Gastroesophageal sphincter (tissue), 3 donors: ENCODE measurements at regions not wholly inside any gene's neighbourhood (a gene's known extent, or its start where the extent isn't known, plus 50 kb on each side); places are given as distances from the start of the nearest gene placed in this dataset.

ENCODE experiments used
- POLR2A ChIP-seq, 2 donors: fragments of 450-650 bp; IDR thresholded peaks; one replicate each; pipeline ENCODE4 v1.6.1; 2017; ENCODE audit warnings: antibody characterized with exemption in 2 of 2, mild to moderate bottlenecking in 2 of 2, moderate library complexity in 1 of 2
- TF ChIP-seq, protein P1 (sequence below), 4 experiments: fragments of 200-600 bp in 2 of 4; fragments of 450-650 bp in 2 of 4; sonication (generic) in 1 of 4; IDR thresholded peaks; one replicate each; pipeline ENCODE4 v1.5.1; 2017 to 2019; ENCODE audit warnings: antibody characterized with exemption in 4 of 4, mild to moderate bottlenecking in 2 of 4, moderate library complexity in 2 of 4

DNA sequence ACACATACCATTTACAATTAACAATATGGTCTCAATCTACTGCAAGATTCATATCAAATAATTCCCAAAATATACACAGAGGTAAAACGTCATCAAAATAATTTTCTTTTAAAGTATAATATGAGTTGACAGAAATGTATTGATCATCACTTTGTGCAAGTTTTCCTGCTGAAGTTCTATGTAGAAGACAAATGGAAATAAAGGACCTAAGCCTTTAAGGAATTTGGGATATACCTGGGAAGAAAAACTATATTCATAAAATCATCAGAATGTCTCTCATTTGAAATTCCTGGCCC is 61.1 kb upstream of the DAAM1 start:
- TF ChIP-seq, protein P1, sequence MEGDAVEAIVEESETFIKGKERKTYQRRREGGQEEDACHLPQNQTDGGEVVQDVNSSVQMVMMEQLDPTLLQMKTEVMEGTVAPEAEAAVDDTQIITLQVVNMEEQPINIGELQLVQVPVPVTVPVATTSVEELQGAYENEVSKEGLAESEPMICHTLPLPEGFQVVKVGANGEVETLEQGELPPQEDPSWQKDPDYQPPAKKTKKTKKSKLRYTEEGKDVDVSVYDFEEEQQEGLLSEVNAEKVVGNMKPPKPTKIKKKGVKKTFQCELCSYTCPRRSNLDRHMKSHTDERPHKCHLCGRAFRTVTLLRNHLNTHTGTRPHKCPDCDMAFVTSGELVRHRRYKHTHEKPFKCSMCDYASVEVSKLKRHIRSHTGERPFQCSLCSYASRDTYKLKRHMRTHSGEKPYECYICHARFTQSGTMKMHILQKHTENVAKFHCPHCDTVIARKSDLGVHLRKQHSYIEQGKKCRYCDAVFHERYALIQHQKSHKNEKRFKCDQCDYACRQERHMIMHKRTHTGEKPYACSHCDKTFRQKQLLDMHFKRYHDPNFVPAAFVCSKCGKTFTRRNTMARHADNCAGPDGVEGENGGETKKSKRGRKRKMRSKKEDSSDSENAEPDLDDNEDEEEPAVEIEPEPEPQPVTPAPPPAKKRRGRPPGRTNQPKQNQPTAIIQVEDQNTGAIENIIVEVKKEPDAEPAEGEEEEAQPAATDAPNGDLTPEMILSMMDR (IDR thresholded peaks at IDR 0.05): no peak
- no peak for TF ChIP-seq POLR2A (IDR thresholded peaks at IDR 0.05)
